IPS DF 6.9 (cell line): ENCODE measurements at regions not wholly inside any gene's neighbourhood (a gene's known extent, or its start where the extent isn't known, plus 50 kb on each side); places are given as distances from the start of the nearest gene placed in this dataset.

ENCODE experiments used
- DNase-seq: peaks from one replicate; pipeline ENCODE4 v3.0.0-alpha.2; 2013; ENCODE audit warnings: low read depth, low spot score
- H3K27ac ChIP-seq: one replicate; pipeline ENCODE4 v1.5.1; 2013; ENCODE audit warnings: low read length, control low read depth
- H3K27me3 ChIP-seq: 2 replicates; pipeline ENCODE4 v1.6.1; 2013; ENCODE audit warnings: mild to moderate bottlenecking, low read length; ENCODE audit not compliant: control insufficient read depth, insufficient read depth
- H3K36me3 ChIP-seq: 2 replicates; pipeline ENCODE4 v1.6.1; 2013; ENCODE audit warnings: low read length; ENCODE audit not compliant: control insufficient read depth, insufficient read depth
- H3K4me1 ChIP-seq: 2 replicates; pipeline ENCODE4 v1.6.1; 2013; ENCODE audit warnings: low read length; ENCODE audit not compliant: control insufficient read depth, insufficient read depth
- H3K4me3 ChIP-seq: 2 replicates; pipeline ENCODE4 v1.5.1; 2013; ENCODE audit warnings: mild to moderate bottlenecking, low read length
- H3K9me3 ChIP-seq: 2 replicates; pipeline ENCODE4 v1.6.1; 2013; ENCODE audit warnings: low read length, inconsistent platforms; ENCODE audit not compliant: control insufficient read depth, insufficient read depth
- WGBS: extraction: QIAGEN DNeasy Blood & Tissue Kit; methylation state at CpG from one replicate; pipeline ENCODE4 v1.1.7; 2013; ENCODE audit warnings: mixed read lengths, missing lambda C conversion rate; ENCODE audit not compliant: insufficient read length, insufficient coverage; 5-methylcytosine and 5-hydroxymethylcytosine counted together

- Histone ChIP-seq H3K4me3 (no peak overlapping the region), H3K9me3 (no peaks in the 10 kb centered on the region), H3K36me3 (no peaks in the 10 kb centered on the region), H3K27me3 (no peaks in the 10 kb centered on the region), H3K4me1 (no peaks in the 10 kb centered on the region), H3K27ac (no peak overlapping the region)
- WGBS: no CpG with 5 or more reads among the region's 4 CpGs
- DNase-seq: peak; percentile 39
These were observed 60.0 kb upstream of the BANK1 start for GRCh38 chr4:101730291-101731117.

- Histone ChIP-seq H3K4me1 (no peaks in the 10 kb centered on the region), H3K27ac (no peak overlapping the region), H3K36me3 (no peaks in the 10 kb centered on the region), H3K9me3 (no peaks in the 10 kb centered on the region), H3K4me3 (no peak overlapping the region), H3K27me3 (no peaks in the 10 kb centered on the region)
- no peak for DNase-seq
These were observed 63.3 kb upstream of the BANK1 start for GRCh38 chr4:101727238-101727637.

- Histone ChIP-seq H3K9me3 (no peaks in the 10 kb centered on the region), H3K4me3 (no peak overlapping the region), H3K4me1 (no peaks in the 10 kb centered on the region), H3K36me3 (no peaks in the 10 kb centered on the region), H3K27ac (no peak overlapping the region), H3K27me3 (no peaks in the 10 kb centered on the region)
- WGBS: no CpG with 5 or more reads among the region's 2 CpGs
- DNase-seq: no peak
These were observed 66.4 kb upstream of the BANK1 start for GRCh38 chr4:101724093-101724492.

DNA sequence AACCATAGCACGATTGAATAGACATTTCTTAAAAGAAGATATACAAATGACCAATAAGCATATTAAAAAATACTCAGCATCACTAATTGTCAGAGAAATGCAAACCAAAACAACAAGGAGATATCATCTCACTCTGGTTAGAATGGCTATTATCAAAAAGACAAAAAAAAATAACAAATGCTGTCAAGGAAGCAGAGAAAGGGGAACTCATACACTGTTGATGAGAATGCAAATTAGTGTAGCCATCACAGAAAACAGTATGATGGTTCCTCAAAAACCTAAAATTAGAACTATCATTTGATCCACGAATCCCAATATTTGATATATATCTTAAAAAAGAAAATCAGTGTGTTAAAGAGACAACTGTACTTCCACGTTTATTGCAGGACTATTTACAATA lies 71.7 kb upstream of the BANK1 start:
- Histone ChIP-seq H3K9me3 (no peaks in the 10 kb centered on the region), H3K27ac (no peak overlapping the region), H3K4me1 (no peaks in the 10 kb centered on the region), H3K27me3 (no peaks in the 10 kb centered on the region), H3K36me3 (no peaks in the 10 kb centered on the region), H3K4me3 (no peak overlapping the region)
- WGBS: no CpG with 5 or more reads among the region's 3 CpGs
- no peak for DNase-seq

DNA sequence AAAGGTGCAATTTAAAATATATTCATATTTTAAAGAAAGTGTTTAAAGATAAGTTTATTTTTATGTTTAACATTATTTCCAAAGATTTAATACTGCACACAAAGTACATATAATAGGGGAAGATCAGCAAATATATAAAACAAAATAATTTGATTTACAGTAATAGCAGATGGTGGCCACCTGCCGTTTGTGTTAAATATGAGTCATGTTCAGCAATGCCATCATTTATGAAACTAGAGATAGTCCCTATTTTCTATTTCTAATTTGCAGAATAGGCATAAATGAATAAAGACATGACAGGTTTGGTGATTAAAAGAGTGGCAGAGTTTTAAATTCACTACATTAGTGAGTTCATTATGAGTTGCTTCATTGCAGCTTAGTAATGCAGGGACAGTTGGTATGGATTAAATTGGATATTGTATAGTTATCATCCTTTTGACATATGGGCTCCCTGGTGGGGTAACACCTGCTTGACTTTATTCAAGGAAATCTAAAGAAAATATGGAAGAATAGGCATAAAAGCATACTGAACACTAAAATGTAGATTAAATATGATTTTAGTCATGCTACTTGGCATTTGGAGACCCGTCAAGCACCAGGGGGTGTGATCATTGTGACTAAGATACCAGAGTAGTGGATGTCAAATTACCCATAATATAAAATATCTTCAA lies 78.8 kb upstream of the BANK1 start:
- no peaks in the 10 kb centered on the region for H3K27me3 ChIP-seq
- no CpG with 5 or more reads among the region's 2 CpGs for WGBS
- DNase-seq: no peak
- H3K4me3 ChIP-seq: no peak overlapping the region
- no peaks in the 10 kb centered on the region for H3K36me3 ChIP-seq
- H3K9me3 ChIP-seq: no peaks in the 10 kb centered on the region
- no peaks in the 10 kb centered on the region for H3K4me1 ChIP-seq
- no peak overlapping the region for H3K27ac ChIP-seq

GRCh38 chr4:101710806-101711205 lies 79.7 kb upstream of the BANK1 start:
- no peaks in the 10 kb centered on the region for H3K4me1 ChIP-seq
- no CpG with 5 or more reads among the region's 1 CpG for WGBS
- DNase-seq: no peak
- H3K27ac ChIP-seq: no peak overlapping the region
- no peaks in the 10 kb centered on the region for H3K9me3 ChIP-seq
- no peak overlapping the region for H3K4me3 ChIP-seq
- H3K36me3 ChIP-seq: no peaks in the 10 kb centered on the region
- no peaks in the 10 kb centered on the region for H3K27me3 ChIP-seq

DNA sequence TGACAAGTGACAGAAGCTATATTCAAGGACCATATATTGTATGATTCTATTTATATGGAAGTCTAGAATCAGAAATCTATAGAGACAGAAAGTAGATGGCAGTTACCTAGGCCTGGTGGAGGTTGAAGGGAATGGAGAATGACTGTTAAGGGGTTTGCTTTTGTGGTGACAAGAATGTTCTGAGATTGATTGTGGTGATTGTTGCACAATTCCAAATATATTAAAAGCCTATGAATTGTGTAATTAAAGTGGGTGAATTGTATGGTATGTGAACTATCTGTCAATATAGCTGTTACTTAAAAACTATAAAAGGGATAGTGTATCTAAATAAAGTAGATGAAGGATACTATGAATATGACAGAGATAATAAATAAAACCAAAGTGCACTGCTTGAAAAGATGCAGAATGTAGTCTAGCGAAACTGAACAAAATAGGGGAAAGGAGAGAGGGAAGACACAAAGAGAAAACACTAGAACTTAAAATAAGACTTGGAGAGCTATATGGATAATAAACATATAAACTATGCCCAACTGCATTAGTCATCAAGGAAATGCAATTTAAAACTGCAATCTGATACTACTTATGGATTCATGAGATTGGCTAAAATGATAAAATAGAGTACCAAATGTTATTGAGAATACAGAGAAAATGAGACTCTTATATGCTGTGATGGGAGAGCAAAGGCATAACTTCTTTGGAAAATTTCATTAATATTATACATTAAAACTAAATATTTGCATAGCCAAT lies 82.1 kb upstream of the BANK1 start:
- H3K9me3 ChIP-seq: no peaks in the 10 kb centered on the region
- H3K36me3 ChIP-seq: no peaks in the 10 kb centered on the region
- H3K27ac ChIP-seq: no peak overlapping the region
- DNase-seq: no peak
- no CpG with 5 or more reads among the region's 1 CpG for WGBS
- H3K4me3 ChIP-seq: no peak overlapping the region
- no peaks in the 10 kb centered on the region for H3K27me3 ChIP-seq
- H3K4me1 ChIP-seq: no peaks in the 10 kb centered on the region

- no peaks in the 10 kb centered on the region for H3K27me3 ChIP-seq
- no peak for DNase-seq
- H3K36me3 ChIP-seq: no peaks in the 10 kb centered on the region
- no peaks in the 10 kb centered on the region for H3K4me1 ChIP-seq
- no CpG with 5 or more reads among the region's 3 CpGs for WGBS
- no peaks in the 10 kb centered on the region for H3K9me3 ChIP-seq
- no peak overlapping the region for H3K4me3 ChIP-seq
- no peak overlapping the region for H3K27ac ChIP-seq
These were observed 82.9 kb upstream of the BANK1 start for GRCh38 chr4:101707596-101707995.

- Histone ChIP-seq H3K4me1 (no peaks in the 10 kb centered on the region), H3K27ac (no peak overlapping the region), H3K4me3 (no peak overlapping the region), H3K27me3 (no peaks in the 10 kb centered on the region), H3K36me3 (no peaks in the 10 kb centered on the region), H3K9me3 (no peaks in the 10 kb centered on the region)
- whole genome bisulfite sequencing: no CpG with 5 or more reads among the region's 1 CpG
- DNase-seq: no peak
These were observed 83.9 kb upstream of the BANK1 start for GRCh38 chr4:101706535-101707057.

DNA sequence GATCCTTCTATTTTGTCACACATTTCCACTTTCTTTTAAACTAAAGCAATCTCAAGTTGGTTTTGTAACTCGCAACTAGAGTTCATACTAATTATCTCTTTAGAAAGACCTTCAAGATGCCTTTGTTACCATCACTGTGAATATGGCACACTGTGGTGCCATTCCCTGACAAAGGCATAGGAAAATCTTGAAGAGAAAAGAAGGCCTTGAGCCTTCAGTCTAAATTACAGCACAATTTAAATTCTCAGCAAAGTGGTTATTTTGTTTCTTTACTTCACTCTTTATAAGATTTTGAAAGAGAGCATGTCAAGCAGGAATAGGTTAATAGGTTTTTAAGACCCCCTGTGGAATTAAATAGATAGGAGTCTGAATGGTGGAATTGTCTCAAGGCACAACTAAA lies 89.0 kb upstream of the BANK1 start:
- Histone ChIP-seq H3K36me3 (no peaks in the 10 kb centered on the region), H3K9me3 (no peaks in the 10 kb centered on the region), H3K27me3 (no peaks in the 10 kb centered on the region), H3K4me3 (no peak overlapping the region), H3K4me1 (no peaks in the 10 kb centered on the region), H3K27ac (no peak overlapping the region)
- no peak for DNase-seq
- no CpG with 5 or more reads among the region's 1 CpG for WGBS
